SU-DHL-6 (cell line): ENCODE measurements at regions not wholly inside any gene's neighbourhood (a gene's known extent, or its start where the extent isn't known, plus 50 kb on each side); places are given as distances from the start of the nearest gene placed in this dataset.
A peak's percentile ranks its signal among the peaks of the same experiment; 100 is the strongest.
"Not testable (repeated sequence)": the region's sequence is repeated elsewhere in the genome, so short reads cannot be mapped to it uniquely, and the experiment has no call there.

Experiments used
- H2AFZ ChIP-seq: fragments of 200-600 bp; sonication (generic); 2 replicates; pipeline ENCODE4 v1.6.1; 2014; ENCODE audit warnings: low read depth, mild to moderate bottlenecking, moderate library complexity, mixed read lengths, antibody characterized with exemption, low read length; ENCODE audit not compliant: severe bottlenecking
- H3F3A ChIP-seq: fragments of 200-600 bp; shearing (Covaris generic); 2 replicates; pipeline ENCODE4 v1.6.0; 2016; ENCODE audit warnings: antibody characterized with exemption, mild to moderate bottlenecking; ENCODE audit not compliant: insufficient read depth
- H3K27ac ChIP-seq: fragments of 200-600 bp; sonication (generic); 2 replicates; pipeline ENCODE4 v1.5.1; 2016; ENCODE audit warnings: low read depth, mild to moderate bottlenecking, low read length, moderate library complexity, mixed read lengths
- H3K27me3 ChIP-seq: fragments of 200-600 bp; sonication (generic), shearing (Covaris generic); 2 replicates; pipeline ENCODE4 v1.6.0; 2014; ENCODE audit warnings: mild to moderate bottlenecking, low read length
- H3K36me3 ChIP-seq: fragments of 200-600 bp; sonication (generic); 2 replicates; pipeline ENCODE4 v1.6.1; 2014; ENCODE audit warnings: mild to moderate bottlenecking, low read length, mixed read lengths
- H3K4me2 ChIP-seq: fragments of 300-600, 200-600 bp; shearing (Covaris generic), sonication (generic); 2 replicates; pipeline ENCODE4 v1.6.0; 2014; ENCODE audit warnings: low read length, low read depth, mild to moderate bottlenecking; ENCODE audit not compliant: poor library complexity, severe bottlenecking
- H3K4me3 ChIP-seq: fragments of 200-600 bp; sonication (generic); 2 replicates; pipeline ENCODE4 v1.5.1; 2014; ENCODE audit warnings: antibody characterized with exemption, low read length, mild to moderate bottlenecking, mixed read lengths; ENCODE audit not compliant: insufficient read depth, poor library complexity, severe bottlenecking
- H3K79me2 ChIP-seq: fragments of 200-600 bp; sonication (generic); 2 replicates; pipeline ENCODE4 v1.6.1; 2014; ENCODE audit warnings: mild to moderate bottlenecking, low read length, moderate library complexity; ENCODE audit not compliant: insufficient read depth
- H3K9ac ChIP-seq: fragments of 200-600 bp; sonication (generic); 2 replicates; pipeline ENCODE4 v1.7.0; 2014; ENCODE audit warnings: mild to moderate bottlenecking, low read length
- H3K9me2 ChIP-seq: fragments of 200-600 bp; sonication (generic); replicated peaks from 2 replicates; pipeline ENCODE4 v1.6.1; 2014; ENCODE audit warnings: low read length; ENCODE audit not compliant: insufficient read depth
- H3K9me3 ChIP-seq: fragments of 200-600 bp; sonication (generic); 2 replicates; pipeline ENCODE4 v1.6.1; 2014; ENCODE audit warnings: low read length, mixed read lengths; ENCODE audit not compliant: insufficient read depth
- H4K20me1 ChIP-seq: fragments of 200-600 bp; sonication (generic); 2 replicates; pipeline ENCODE4 v1.6.1; 2014; ENCODE audit warnings: low read depth, mild to moderate bottlenecking, antibody characterized with exemption, low read length, moderate library complexity, mixed read lengths

DNA sequence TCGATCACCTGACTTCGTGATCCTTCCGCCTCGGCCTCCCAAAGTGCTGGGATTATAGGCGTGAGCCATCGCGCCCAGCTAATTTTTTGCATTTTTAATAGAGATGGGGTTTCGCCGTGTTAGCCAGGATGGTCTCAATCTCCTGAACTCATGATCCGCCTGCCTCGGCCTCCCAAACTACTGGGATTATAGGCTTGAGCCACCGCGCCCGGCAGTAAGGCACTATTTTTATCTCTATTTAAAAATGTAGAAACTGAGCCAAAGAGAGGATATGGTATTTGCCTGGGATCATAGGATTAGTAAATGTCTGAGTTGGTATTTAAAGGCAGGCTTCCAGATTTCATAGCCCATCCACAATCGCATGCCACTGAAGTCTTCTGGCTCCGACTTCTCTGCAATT is 96.6 kb upstream of the ZNG1F start:
- H3K4me3 ChIP-seq, H3K36me3 ChIP-seq, H3K27me3 ChIP-seq, H2AFZ ChIP-seq, H3K4me2 ChIP-seq, H3K9me2 ChIP-seq, H3F3A ChIP-seq, H3K9me3 ChIP-seq, H3K27ac ChIP-seq, H4K20me1 ChIP-seq, H3K9ac ChIP-seq, H3K79me2 ChIP-seq: not testable (repeated sequence)

GRCh38 chr9:41280299-41281238 is 91.5 kb upstream of the ZNG1F start:
- H3K79me2 ChIP-seq, H3K9ac ChIP-seq, H4K20me1 ChIP-seq, H2AFZ ChIP-seq, H3K4me3 ChIP-seq, H3K27ac ChIP-seq, H3F3A ChIP-seq, H3K27me3 ChIP-seq, H3K9me3 ChIP-seq, H3K4me2 ChIP-seq, H3K36me3 ChIP-seq, H3K9me2 ChIP-seq: not testable (repeated sequence)

DNA sequence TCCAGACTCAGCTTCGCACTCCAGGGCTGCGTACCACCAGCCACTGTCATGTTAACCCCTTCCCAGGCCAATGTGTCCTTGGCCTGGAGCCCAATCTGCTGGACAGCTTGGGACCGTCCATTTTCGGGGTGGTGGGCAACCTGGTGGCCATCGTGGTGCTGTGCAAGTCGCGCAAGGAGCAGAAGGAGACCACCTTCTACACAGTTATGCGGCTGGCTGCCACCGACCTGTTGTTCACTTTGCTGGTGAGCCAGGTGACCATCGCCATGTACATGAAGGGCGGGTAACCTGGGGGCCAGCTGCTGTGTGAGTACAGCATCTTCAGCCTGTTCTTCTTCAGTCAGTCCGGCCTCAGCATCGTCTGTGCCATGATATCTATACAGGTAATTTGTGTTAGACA is 90.3 kb upstream of the ZNG1F start:
- H3K4me2 ChIP-seq, H3K36me3 ChIP-seq, H3K9me2 ChIP-seq, H3K27me3 ChIP-seq, H3K27ac ChIP-seq, H4K20me1 ChIP-seq, H3K9me3 ChIP-seq, H2AFZ ChIP-seq, H3F3A ChIP-seq, H3K79me2 ChIP-seq, H3K4me3 ChIP-seq, H3K9ac ChIP-seq: not testable (repeated sequence)

- H3K27ac ChIP-seq, H3K4me2 ChIP-seq, H3K9ac ChIP-seq, H2AFZ ChIP-seq, H3K36me3 ChIP-seq, H3K4me3 ChIP-seq, H3K9me3 ChIP-seq, H3K27me3 ChIP-seq, H3F3A ChIP-seq, H3K9me2 ChIP-seq, H3K79me2 ChIP-seq, H4K20me1 ChIP-seq: not testable (repeated sequence)
These were observed 89.9 kb upstream of the ZNG1F start for GRCh38 chr9:41279033-41279432.

DNA sequence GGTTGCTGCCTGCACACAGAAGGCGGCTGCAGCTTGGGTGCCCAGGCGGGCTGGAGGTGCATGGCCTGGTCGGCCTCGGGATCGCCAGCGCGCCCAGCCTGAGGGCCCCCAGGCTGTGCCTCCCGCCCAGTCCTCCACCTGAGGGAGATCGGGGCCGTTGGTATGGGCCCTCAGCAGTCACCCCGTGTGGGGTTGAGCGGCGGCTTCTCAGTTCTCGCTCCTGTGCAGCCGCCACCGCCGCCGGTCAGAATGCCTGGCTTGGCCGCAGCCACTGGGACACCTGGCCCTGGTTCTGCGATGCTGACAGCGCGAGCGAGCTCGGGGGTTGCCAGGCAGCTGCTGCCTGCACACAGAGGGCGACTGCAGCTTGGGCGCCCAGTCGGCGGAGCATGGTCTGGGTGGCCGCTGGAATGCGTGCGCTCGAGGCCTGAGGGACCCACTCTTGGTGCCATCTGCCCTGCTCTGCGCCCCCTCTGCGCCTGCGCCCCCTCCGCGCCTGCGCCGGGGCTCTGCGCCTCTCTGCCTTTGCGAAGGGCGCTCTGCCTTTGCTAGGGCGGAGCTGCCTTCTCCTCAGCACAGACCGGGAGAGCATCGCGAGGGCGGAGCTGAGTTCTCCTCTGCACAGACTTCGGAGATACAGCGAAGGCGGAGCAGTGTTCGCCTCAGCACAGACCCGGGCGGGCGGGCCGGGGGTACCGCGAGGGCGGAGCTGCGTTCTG is 84.6 kb upstream of the ZNG1F start:
- H3K9me3 ChIP-seq, H3K27me3 ChIP-seq, H4K20me1 ChIP-seq, H3K36me3 ChIP-seq, H3F3A ChIP-seq, H2AFZ ChIP-seq, H3K9me2 ChIP-seq, H3K79me2 ChIP-seq: not testable (repeated sequence)
- Histone ChIP-seq H3K27ac (peak overlapping the region; percentile 71), H3K4me2 (peak overlapping the region; percentile 45), H3K4me3 (peak overlapping the region; percentile 42), H3K9ac (peak overlapping the region; percentile 66)

- not testable (repeated sequence) for H3F3A ChIP-seq, H4K20me1 ChIP-seq, H3K27me3 ChIP-seq, H3K9me2 ChIP-seq, H3K36me3 ChIP-seq, H3K79me2 ChIP-seq, H3K9me3 ChIP-seq
- H3K4me2 ChIP-seq: peak overlapping the region; percentile 51
- peak overlapping the region; percentile 59 for H2AFZ ChIP-seq
- H3K4me3 ChIP-seq: peak overlapping the region; percentile 55
- H3K27ac ChIP-seq: peak overlapping the region; percentile 84
- H3K9ac ChIP-seq: peak overlapping the region; percentile 66
These were observed 83.9 kb upstream of the ZNG1F start for GRCh38 chr9:41272879-41273548.

DNA sequence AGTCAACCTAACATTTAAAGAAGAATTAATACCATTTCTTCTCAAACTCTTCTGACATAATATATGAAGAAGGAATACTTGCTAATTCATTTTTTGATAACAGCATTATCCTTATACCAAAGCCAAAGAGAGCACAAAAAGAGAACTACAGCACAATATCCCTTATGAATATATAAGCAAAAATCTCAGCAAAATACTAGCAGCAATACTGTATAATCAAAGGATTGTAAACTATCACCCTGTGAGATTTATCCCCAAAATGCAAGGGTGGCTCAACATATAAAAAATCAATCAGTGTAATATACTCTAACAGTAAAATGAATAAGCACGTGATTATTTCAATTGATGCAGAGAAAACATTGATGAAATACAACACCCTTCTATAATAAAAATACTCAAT is 81.9 kb upstream of the ZNG1F start:
- not testable (repeated sequence) for H3K9ac ChIP-seq, H3K9me3 ChIP-seq, H3K4me3 ChIP-seq, H3K36me3 ChIP-seq, H2AFZ ChIP-seq, H3K9me2 ChIP-seq, H3K27ac ChIP-seq, H3K79me2 ChIP-seq, H3F3A ChIP-seq, H3K27me3 ChIP-seq, H4K20me1 ChIP-seq
- H3K4me2 ChIP-seq: peak overlapping the region; percentile 50
